GM10248 (cell line): ENCODE measurements at regions not wholly inside any gene's neighbourhood (a gene's known extent, or its start where the extent isn't known, plus 50 kb on each side); places are given as distances from the start of the nearest gene placed in this dataset.

Experiments used
- CTCF ChIA-PET: fragments of 300-600 bp; sonication (Branson Sonifier 250); formaldehyde crosslinking; extraction: SDS; loops from one replicate; lab custom pipeline; 2021; ENCODE audit warnings: antibody characterized with exemption; lab: Yijun Ruan, JAX
- POLR2A ChIA-PET: fragments of 350-650 bp; sonication (Branson Sonifier 250); formaldehyde crosslinking; extraction: SDS; loops from one replicate; lab custom pipeline; 2020; ENCODE audit warnings: antibody characterized with exemption; lab: Yijun Ruan, JAX
- DNase-seq: peaks from one replicate; pipeline ENCODE4 v3.0.0; 2012; ENCODE audit errors: extremely low spot score
- TF ChIP-seq, protein P1 (sequence below): IDR thresholded peaks from 2 replicates; pipeline ENCODE4 v1.5.1; 2012; ENCODE audit warnings: mild to moderate bottlenecking, low read depth; ENCODE audit errors: extremely low read depth, missing control alignments, control extremely low read depth

GRCh38 chr20:51906679-51907078 lies 104.4 kb upstream of the SALL4 start:
- ChIA-PET POLR2A (no interaction called here), CTCF (no interaction called here)
- no peak for DNase-seq
- TF ChIP-seq, protein P1, sequence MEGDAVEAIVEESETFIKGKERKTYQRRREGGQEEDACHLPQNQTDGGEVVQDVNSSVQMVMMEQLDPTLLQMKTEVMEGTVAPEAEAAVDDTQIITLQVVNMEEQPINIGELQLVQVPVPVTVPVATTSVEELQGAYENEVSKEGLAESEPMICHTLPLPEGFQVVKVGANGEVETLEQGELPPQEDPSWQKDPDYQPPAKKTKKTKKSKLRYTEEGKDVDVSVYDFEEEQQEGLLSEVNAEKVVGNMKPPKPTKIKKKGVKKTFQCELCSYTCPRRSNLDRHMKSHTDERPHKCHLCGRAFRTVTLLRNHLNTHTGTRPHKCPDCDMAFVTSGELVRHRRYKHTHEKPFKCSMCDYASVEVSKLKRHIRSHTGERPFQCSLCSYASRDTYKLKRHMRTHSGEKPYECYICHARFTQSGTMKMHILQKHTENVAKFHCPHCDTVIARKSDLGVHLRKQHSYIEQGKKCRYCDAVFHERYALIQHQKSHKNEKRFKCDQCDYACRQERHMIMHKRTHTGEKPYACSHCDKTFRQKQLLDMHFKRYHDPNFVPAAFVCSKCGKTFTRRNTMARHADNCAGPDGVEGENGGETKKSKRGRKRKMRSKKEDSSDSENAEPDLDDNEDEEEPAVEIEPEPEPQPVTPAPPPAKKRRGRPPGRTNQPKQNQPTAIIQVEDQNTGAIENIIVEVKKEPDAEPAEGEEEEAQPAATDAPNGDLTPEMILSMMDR: no peak

DNA sequence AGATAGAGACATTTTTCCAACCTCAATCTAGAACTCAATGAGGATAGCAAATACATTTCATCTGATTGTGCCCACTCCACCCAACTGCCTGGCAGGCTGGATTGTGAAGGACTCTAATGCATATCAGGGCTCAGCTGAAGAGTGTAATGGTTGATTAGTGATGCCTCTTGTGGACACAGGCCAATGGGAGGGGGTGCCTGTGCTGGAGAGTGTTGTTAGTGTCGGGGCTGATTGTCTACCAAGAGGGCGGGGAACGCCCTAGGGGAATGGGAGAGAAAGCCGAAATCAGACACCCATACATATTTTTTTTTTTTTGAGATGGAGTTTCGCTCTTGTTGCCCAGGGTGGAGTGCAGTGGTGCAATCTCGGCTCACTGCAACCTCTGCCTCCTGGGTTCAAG lies 103.7 kb upstream of the SALL4 start:
- no peak for DNase-seq
- CTCF ChIA-PET: no interaction called here
- TF ChIP-seq, protein P1: no peak
- POLR2A ChIA-PET: no interaction called here

- ChIA-PET CTCF (interaction anchor here (1.0 kb wide), 1 partner anchor 11 kb away, joined by 3 read pairs; no protein-coding TSS in a partner anchor), POLR2A (no interaction called here)
- TF ChIP-seq, protein P1: no peak
- DNase-seq: no peak
Measured at GRCh38 chr20:51902933-51903332, 100.6 kb upstream of the SALL4 start.

DNA sequence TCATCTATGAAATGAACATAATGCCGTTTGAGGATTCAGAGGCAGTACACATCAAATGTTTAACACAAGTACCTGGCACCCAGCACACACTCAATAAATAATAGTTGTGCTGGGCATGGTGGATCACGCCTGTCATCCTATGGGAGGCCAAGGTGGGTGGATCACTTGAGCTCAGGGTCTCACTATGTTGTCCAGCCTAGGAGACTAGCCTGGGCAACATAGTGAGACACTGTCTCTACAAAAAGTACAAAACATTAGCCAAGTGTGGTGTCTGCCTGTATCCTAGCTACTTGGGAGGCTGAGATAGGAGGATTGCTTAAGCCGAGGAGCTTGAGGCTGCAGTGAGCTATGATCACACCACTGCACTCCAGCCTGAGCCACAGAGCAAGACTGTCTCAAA lies 98.1 kb upstream of the SALL4 start:
- TF ChIP-seq, protein P1: no peak
- DNase-seq: no peak
- ChIA-PET CTCF (interaction anchor here (2.1 kb wide), 1 partner anchor 11 kb away, joined by 6 read pairs; no protein-coding TSS in a partner anchor), POLR2A (no interaction called here)

DNA sequence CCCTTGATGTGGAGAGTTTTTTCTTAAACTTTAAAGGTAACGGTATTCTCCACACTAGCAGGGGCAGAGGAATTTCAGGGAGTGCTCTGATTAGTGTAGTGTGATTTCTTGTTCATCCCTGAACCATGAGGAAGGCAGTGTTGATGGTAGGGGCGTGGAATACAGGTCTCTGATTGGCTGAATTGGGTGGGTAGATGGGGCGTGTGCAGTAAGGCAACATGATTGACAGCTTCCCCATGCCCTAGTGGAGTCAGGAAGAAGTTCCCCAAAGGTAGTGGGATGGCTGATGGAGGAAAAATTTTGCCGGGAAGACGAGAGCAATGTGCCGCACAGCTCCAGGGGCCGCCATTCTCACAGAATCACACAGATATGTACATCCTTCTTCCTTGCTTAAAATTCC lies 97.4 kb upstream of the SALL4 start:
- ChIA-PET CTCF (interaction anchor here (2.1 kb wide), 1 partner anchor 10 kb away, joined by 6 read pairs; no protein-coding TSS in a partner anchor), POLR2A (no interaction called here)
- no peak for DNase-seq
- TF ChIP-seq, protein P1: no peak

DNA sequence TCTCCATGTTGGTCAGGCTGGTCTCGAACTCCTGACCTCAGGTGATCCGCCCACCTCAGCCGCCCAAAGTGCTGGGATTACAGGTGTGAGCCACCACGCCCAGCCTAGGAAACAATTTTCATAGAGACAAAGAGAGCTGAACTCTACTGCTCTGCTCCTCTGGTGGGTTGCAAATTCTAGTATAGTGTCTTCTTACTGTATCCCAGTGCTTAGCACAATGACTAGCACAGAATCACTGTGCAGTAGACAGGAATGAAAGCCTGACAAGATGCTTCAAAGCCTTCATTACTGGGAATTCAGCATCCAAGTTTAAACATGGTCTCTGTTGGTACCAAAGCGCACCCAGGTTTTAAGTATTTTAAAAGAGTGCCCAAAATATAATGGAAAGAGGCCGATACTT lies 96.5 kb upstream of the SALL4 start:
- no peak for DNase-seq
- ChIA-PET POLR2A (no interaction called here), CTCF (no interaction called here)
- TF ChIP-seq, protein P1: no peak
